NCI-H526 (cell line): ENCODE measurements at regions not wholly inside any gene's neighbourhood (a gene's known extent, or its start where the extent isn't known, plus 50 kb on each side); places are given as distances from the start of the nearest gene placed in this dataset.
"Not testable (repeated sequence)": the region's sequence is repeated elsewhere in the genome, so short reads cannot be mapped to it uniquely, and the experiment has no call there.

ENCODE experiments used
- DNase-seq, 2 experiments: peaks; one replicate each; lab custom pipeline; 2025; lab: John Stamatoyannopoulos, UW

- no peak for DNase-seq
Observed at GRCh38 chr3:87595798-87596197, 319.4 kb upstream of the POU1F1 start.

GRCh38 chr3:87581240-87581639, 304.9 kb upstream of the POU1F1 start:
- no peak for DNase-seq

- no peak for DNase-seq
Observed at GRCh38 chr3:87576752-87577151, 300.4 kb upstream of the POU1F1 start.

- DNase-seq = no peak
Observed at GRCh38 chr3:87575550-87575949, 299.2 kb upstream of the POU1F1 start.

GRCh38 chr3:87568331-87568730, 291.9 kb upstream of the POU1F1 start:
- DNase-seq = no peak

- DNase-seq = no peak
Observed at GRCh38 chr3:87564438-87564837, 288.1 kb upstream of the POU1F1 start.

- DNase-seq = no peak
Observed at GRCh38 chr3:87563712-87564111, 287.3 kb upstream of the POU1F1 start.

GRCh38 chr3:87558492-87558891, 282.1 kb upstream of the POU1F1 start:
- no peak for DNase-seq

- no peak for DNase-seq
Observed at GRCh38 chr3:87555290-87555689, 278.9 kb upstream of the POU1F1 start.

- DNase-seq = no peak
Observed at GRCh38 chr3:87553058-87553457, 276.7 kb upstream of the POU1F1 start.

GRCh38 chr3:87550892-87551291, 274.5 kb upstream of the POU1F1 start:
- DNase-seq = no peak

- DNase-seq = no peak
Observed at GRCh38 chr3:87549208-87549607, 272.8 kb upstream of the POU1F1 start.

GRCh38 chr3:87548271-87548670, 271.9 kb upstream of the POU1F1 start:
- DNase-seq = no peak

- no peak for DNase-seq
Observed at GRCh38 chr3:87546216-87546615, 269.8 kb upstream of the POU1F1 start.

- DNase-seq = not testable (repeated sequence)
Observed at GRCh38 chr3:87543408-87543807, 267.0 kb upstream of the POU1F1 start.

- DNase-seq = no peak
Observed at GRCh38 chr3:87541723-87542122, 265.3 kb upstream of the POU1F1 start.

GRCh38 chr3:87538722-87539121, 262.3 kb upstream of the POU1F1 start:
- not testable (repeated sequence) for DNase-seq

- no peak for DNase-seq
Observed at GRCh38 chr3:87509401-87509800, 233.0 kb upstream of the POU1F1 start.

- DNase-seq = no peak
Observed at GRCh38 chr3:87508921-87509320, 232.5 kb upstream of the POU1F1 start.

GRCh38 chr3:87507753-87508152, 231.4 kb upstream of the POU1F1 start:
- no peak for DNase-seq

GRCh38 chr3:87503900-87504498, 227.6 kb upstream of the POU1F1 start:
- DNase-seq = peak; percentile 9 to 61

- no peak for DNase-seq
Observed at GRCh38 chr3:87501076-87501475, 224.7 kb upstream of the POU1F1 start.

- DNase-seq = no peak
Observed at GRCh38 chr3:87498358-87499080, 222.1 kb upstream of the POU1F1 start.

- no peak for DNase-seq
Observed at GRCh38 chr3:87495938-87496337, 219.6 kb upstream of the POU1F1 start.
